Stomach (tissue), 4 donors: ENCODE measurements at regions not wholly inside any gene's neighbourhood (a gene's known extent, or its start where the extent isn't known, plus 50 kb on each side); places are given as distances from the start of the nearest gene placed in this dataset.

ENCODE experiments used
- CTCF ChIP-seq, 7 experiments: fragments of 450-650 bp in 4 of 7; fragments of 200-600 bp in 3 of 7; sonication (generic) in 3 of 7; IDR thresholded peaks; one replicate each; pipeline ENCODE4 v1.5.1; 2016 to 2019; ENCODE audit warnings: antibody characterized with exemption in 7 of 7, control low read depth in 2 of 7, mild to moderate bottlenecking in 1 of 7
- EP300 ChIP-seq: sonication (generic); formaldehyde crosslinking; IDR thresholded peaks from one replicate; pipeline ENCODE4 v1.6.1; 2017; ENCODE audit warnings: antibody characterized with exemption
- POLR2A ChIP-seq, 4 donors: fragments of 450-650 bp; IDR thresholded peaks; one replicate each; pipeline ENCODE4 v1.6.1; 2016; ENCODE audit warnings: antibody characterized with exemption in 4 of 4, control low read depth in 2 of 4, mild to moderate bottlenecking in 1 of 4, moderate library complexity in 1 of 4
- POLR2AphosphoS5 ChIP-seq, 3 donors: sonication (generic); formaldehyde crosslinking; IDR thresholded peaks; one replicate each; pipeline ENCODE4 v1.6.1; 2016; ENCODE audit warnings: antibody characterized with exemption in 3 of 3

- TF ChIP-seq CTCF (IDR thresholded peaks at IDR 0.05) (peak in 1 of 7 experiments; percentile 6), POLR2A (IDR thresholded peaks at IDR 0.05) (no peak), EP300 (no peak), POLR2AphosphoS5 (IDR thresholded peaks at IDR 0.05) (no peak)
These were observed 181.0 kb upstream of the KCNIP4 start for GRCh38 chr4:22129454-22130029.
